Stimulated activated CD8-positive, alpha-beta memory T cell treated with anti-CD3 and anti-CD28 coated beads, Interleukin-7, amount 100 ng/mL, for 4 hours (primary cell): ENCODE measurements at regions not wholly inside any gene's neighbourhood (a gene's known extent, or its start where the extent isn't known, plus 50 kb on each side); places are given as distances from the start of the nearest gene placed in this dataset.
"Not testable (repeated sequence)": the region's sequence is repeated elsewhere in the genome, so short reads cannot be mapped to it uniquely, and the experiment has no call there.

Experiments
- DNase-seq, 2 donors: peaks; one replicate each; pipeline ENCODE4 v3.0.0-alpha.2; 2020; ENCODE audit warnings: low read depth in 2 of 2

DNA sequence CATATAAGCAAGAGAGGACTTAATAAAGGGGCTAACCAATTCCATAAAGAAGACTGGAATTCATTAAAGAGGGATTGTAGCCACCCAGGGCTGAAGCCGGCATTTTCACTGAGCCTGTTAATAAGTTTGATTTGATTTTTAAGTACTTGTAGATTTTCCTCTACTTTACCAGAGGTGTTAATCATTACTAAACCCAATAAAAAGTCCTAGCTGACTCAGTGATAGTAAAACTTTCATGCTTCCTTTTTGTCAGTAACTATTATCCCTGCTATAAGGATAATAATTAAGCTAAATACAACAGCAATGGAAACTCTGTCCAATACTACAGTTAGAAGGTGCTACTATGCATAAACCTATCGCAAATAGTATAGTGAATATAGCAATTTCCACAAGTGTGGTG lies 260.2 kb downstream of the CEMIP2 start:
- not testable (repeated sequence) for DNase-seq

DNA sequence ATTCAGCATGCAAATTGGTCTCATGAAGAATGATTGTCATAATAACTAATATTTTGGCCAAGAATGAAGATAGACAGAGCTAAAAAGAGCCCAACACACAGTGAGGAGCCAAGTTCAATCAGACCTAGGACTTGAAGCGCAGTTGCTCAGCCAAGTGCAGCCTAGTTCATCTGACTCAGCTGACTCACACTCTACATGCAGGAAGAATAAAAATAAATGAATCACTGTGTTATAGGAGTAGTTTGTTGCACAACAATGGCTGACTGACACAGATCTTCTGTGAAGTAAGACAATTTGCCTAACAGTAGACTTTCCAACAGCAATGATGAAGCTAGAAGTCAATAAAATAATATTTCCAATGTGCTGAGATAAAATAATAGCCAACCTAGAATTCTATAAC lies 261.5 kb downstream of the CEMIP2 start:
- no peak for DNase-seq

DNA sequence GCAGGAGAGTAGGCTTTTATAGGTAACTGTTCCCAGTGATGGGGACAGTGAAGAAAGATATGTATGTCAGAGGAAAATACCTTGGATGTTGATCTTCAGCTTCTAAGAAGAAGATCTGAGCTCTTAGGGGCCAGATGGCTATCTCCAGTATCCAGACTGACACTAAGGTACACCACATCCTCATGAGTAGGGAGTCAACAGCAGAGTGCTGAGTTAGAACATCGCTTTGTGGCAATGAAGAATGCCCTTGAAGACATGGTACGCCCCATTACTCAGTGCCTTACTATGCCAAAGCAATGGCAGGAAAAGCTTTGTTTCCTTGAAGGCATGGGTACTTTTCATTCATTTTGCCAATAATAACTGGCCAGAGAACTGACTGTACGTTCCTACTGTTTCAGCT lies 263.7 kb downstream of the CEMIP2 start:
- DNase-seq = no peak

DNA sequence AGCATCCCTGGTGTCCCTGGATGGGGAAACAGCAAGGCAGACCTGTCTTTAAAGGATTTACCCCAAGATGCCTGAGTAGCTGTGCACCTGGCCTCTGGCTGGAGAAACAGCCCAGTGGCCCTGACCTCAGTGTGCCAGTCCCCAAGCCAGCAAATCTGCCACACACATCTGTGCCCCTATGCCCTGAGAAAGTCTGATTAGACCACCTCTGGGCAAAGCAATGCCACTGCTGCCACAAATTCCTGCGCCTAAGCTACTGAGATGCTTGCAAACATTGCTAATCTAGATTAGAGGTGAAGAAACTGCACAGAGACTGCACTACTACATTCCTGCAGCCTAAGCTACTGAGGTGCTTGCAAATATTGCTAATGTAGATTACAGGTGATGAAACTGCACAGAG lies 269.6 kb downstream of the CEMIP2 start:
- DNase-seq = no peak

DNA sequence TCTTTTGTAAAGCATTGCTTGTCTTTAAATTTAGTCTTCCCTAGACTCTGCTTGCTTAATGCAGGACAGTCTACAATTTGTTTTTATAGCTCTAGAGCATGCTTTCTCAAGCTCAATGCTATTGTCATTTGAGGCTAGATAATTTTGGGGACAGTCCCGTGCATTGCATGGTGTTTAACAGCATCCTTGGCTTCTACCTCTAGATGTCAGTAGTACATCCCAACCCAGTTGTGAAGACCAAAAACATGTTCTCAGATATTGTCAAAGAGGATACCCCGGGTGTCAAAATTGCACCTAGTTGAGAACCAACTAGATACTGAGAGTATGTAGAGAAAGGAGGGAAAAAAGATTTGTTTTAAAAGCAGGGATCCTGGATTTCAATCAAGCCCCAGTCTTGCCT lies 277.5 kb downstream of the CEMIP2 start:
- no peak for DNase-seq

DNA sequence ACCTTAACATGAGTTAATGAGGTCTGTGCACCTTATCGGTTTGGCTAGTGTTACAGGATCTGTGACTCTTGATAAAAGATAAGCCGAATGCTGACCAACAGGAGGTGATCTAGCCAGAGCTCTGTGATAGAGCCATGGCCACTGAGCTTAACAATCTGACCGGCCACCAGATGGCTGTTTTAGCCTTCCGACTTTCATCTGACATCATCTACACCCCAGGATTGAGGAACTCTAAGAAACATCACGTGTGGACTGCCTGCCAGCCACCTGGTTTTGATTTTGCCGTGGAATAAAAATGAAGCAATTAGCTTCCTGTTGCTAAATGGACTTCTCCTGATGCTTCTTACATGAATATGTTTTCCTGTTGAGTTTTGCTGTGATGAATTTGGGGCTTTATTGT lies 281.3 kb downstream of the CEMIP2 start:
- DNase-seq = no peak

DNA sequence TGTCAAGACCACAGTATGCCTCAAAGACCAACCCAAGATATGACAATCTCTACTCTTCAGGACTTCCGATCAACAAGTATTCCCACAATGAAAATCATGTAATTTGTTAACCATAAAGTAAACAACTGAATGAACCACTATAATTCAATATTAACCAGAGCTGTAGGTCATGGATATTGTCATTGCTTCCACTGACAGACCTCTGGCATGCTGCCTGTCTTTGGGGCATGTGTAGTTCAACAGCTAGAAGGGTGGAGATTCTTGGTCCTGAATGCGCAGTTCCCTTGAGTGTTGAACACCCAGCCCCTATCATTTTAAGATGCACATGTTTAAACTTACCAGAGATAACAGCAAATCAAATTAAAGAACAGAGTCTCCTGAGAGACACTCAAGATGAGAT lies 283.0 kb downstream of the CEMIP2 start:
- DNase-seq = no peak

DNA sequence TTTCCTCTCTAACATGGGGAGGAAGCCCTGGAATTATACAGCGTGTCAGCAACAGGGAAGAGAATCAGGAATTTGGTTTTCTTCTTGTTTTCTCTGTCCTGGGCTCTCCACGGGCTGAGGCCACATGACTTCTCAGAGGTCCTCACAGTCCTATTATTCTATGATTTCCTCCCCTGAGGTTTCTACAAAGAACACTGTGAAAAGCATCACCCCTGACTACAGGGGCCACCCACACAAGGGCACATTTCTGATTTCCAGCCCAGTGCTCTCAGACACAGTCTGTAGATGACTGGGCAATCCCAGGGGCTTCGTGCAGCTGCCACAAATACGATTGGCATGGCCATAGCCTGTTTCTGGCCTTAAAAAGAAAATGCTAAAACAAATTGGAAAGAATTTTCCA lies 284.9 kb downstream of the CEMIP2 start:
- no peak for DNase-seq

DNA sequence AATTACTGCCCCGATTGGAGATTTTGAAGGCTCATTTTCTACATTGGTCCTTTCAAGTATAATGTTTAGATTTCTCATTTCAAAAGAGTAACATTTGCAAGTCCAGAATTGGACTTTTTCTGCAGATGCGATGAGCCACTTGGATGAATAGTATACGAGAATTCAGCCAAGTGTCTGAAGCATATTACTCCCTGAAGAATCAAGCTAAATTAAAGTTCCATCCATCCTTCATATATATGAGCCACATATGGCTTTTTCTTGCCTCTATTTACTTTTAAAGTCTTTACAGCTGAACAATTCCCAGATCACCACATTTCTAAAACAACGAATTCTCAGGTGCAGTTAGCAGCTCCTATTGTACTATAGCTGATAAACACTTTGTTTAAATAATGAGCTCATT lies 288.7 kb downstream of the CEMIP2 start:
- no peak for DNase-seq

DNA sequence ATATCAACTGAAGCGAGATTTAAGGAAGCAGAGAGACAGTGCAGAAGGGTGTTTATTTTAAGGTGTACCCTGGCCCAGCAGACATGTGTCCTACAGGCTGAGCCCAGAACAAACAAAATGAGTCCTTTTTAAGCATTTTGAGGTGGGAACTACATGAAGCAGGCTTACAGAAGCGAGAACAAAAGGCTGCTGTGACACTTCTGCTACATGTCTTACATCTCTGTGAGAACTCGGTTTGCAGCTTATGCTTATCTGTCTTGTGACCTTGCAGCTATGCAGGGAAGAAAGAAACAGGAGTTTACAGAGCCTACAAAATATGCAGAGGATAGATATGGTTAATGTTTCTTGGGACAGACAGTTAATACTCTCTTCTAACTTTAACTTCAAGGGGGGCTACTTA lies 295.9 kb downstream of the CEMIP2 start:
- no peak for DNase-seq

DNA sequence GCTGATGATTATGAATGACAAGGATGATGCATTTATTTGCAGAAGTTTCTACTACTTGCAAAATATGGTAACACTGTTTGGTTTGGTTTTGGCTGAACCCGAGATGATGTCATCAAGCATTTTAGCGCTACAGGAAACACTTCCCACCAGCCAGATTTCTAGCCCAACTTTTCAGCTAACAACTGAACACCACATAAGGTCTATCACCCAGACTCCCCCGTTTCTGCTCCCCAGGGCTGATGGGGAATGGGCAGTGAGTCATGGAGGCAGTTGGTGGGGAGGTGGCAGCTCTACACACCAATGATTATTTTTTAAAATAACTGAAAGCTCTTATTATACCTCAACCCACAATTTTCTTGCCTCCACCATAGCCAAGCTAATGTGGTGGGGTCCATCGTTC lies 302.9 kb downstream of the CEMIP2 start:
- DNase-seq = no peak

DNA sequence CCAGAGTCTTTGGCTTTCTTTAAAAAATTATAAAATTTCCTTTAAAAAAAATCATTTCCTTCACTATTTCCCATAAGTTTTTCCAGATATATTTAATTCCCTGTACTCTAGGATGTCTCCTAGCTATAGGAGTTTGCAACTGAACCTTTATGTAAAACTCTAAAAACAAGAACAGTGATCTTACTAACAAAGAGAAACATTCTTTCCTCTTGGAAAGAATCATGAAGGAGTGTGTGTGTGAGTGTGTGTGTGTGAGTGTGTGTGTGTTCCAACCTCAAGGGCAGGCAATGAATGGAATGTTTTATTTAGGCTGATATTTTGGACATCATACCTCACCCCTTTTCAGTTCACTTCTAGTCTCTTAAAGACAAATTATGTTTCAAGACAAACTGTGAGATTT lies 309.2 kb downstream of the CEMIP2 start:
- DNase-seq = no peak

DNA sequence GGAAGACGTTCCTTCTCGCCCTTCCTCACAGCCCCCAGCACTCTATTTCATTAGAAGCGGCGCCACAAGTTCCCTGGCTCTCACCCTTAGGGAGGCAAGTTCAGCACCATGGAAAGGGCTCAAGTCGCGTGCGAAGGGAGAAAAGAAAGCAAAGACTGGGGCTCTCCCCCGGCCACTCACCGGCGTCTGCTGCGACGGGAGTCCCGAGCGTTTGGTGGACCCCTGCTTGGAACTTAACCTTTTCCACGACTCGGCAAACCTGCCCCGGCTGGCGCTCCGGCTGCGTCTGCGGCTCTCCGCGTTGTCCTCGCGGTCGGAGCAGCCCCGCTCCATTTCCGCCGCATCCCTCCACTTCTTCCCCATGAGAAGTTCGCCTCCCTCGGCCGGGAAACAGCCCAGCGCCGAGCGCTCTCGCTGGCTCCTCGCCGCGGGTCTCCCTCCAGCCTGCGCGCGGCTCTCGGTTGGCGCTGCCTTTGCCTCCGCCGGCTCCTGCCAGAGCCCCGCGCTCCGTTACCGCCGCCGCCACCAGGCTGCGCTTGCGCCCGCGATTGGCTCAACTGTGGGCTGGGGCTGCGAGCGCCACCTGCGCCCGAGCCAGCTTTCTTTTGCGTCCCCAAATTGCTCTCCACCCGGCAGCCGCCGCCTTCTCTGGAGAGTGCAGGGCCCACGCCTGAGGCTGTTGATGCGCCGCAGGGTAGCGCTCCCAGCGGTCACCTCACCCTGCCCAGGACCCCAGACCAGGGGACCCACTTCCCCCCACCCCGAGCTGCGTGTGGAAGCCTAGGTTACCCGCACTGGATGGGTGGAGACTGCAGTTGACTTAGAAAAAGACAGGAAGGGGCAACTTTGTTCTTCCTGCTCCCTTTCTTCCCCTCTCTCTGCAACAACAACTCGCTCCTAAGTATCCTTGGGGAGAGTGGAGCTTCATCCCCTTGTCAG lies 321.6 kb downstream of the CEMIP2 start:
- no peak for DNase-seq

DNA sequence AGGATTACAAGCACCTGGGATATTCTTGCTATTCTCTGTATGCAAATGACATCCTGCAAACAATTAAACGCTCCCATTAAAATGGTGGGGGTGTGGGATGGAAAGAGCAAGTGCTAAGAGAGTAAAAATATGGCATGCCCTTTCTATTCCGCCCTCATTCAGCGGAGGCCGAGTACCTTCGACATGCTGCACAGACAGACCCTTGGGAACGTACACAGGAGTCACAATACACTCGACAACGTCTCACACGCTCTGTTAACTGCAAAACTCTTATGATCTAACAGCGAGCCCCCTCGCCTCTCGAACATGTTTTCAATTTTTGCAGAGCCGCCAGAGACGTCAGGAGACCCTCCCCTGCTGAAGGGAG lies 322.2 kb downstream of the CEMIP2 start:
- no peak for DNase-seq

DNA sequence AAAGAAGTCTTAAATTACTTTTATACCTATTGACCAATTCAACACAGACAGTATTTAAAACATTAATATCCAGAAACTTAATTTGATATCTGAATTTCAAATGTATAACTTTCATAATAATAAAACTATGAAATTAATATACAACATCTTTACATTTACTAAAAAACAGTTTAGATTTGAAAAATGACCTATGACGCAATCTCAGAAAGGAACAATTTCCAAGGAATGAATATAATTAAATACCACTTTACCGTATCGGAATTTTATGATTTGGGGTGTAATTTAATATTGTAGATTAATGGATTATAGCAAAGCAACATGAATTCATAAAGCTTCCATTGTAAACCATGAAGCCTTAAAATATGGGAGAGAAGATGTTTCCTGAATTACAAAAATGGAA lies 321.5 kb upstream of the TRPM3 start:
- no peak for DNase-seq

DNA sequence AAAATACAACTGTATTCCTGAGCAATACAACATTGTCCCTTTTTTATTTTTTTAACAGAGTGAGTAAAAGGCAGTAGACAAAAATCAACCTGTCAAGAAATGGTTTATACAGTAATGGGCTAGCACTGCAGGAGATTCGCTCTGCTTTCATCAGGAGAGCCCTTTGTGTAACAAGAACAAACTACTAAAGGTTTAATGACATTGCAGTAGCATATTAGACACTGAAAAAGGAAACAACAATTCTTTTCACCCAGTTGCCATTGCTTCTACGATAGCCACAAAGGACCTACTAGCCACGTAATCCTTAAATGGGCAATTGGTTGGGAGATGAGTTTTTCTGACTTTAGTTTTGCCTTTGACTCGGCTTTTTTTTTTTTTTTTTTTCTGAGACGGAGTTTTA lies 319.8 kb upstream of the TRPM3 start:
- no peak for DNase-seq

DNA sequence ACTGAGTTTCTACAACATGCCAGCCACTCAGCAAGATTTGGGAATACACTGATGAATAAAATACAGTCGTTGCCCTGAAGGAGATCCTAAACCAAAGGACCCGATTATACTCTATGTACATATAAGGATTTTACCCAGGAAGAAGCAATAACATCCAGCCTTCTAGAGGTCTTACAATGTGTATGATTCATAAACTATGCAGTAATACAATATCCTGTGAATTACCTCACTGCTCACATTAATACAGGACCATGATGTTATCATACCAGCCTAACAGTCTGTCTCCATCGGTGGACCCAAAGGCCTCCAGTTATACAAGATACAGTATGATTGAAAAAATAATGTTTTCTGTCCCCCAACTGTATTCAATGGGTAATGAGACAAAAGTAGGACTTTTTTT lies 310.5 kb upstream of the TRPM3 start:
- no peak for DNase-seq

DNA sequence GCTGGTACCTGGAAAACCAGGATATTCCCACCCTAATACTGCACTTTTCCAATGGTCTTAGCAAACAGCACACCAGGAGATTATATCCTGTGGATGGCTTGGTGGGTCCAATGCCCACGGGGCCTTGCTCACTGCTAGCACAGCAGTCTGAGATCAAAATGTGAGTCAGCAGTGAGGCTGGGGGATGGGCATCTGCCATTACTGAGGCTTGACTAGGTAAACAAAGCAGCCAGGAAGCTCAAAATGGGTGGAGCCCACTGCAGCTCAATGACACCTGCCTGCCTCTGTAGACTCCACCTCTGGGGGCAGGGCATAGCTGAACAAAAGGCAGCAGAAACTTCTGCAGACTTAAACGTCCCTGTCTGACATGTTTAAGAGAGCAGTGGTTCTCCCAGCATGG lies 285.9 kb upstream of the TRPM3 start:
- not testable (repeated sequence) for DNase-seq

DNA sequence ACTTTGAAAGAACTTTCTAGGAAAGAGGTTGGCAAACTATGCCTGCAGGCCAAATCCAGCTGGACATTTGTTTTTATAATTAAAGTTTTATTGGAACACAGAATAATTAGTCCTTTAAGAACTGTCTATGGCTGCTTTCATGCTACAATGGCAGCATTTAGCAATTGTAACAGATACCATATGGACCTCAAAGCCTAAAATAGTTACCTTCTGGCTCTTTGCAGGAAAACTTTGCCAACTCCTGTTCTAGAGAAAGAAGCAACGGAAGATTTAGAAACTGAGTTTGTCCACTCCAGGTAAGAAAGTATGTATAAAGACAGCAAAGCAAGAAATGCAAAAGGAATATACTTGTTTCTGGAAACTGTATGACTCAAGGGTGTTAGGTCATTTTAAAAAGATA lies 281.7 kb upstream of the TRPM3 start:
- DNase-seq = no peak

DNA sequence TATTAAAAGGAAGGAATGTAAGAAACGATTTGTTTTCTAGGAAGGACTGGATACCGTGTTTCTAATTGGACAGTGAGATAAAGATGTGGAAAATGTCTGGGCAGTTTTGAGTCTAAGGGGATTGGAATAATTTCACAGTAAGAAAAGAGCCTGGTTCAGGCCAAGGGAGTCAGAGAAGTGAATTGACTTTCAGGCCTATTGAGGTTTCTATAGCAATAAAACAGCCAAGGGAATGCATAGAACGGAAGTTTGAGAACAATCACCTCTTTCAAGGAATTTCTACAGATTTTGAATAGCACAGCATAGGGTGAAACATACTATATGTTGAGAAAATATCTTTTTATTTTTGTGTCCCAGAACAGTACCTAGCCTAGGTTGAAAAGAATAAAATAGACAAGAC lies 271.6 kb upstream of the TRPM3 start:
- no peak for DNase-seq

DNA sequence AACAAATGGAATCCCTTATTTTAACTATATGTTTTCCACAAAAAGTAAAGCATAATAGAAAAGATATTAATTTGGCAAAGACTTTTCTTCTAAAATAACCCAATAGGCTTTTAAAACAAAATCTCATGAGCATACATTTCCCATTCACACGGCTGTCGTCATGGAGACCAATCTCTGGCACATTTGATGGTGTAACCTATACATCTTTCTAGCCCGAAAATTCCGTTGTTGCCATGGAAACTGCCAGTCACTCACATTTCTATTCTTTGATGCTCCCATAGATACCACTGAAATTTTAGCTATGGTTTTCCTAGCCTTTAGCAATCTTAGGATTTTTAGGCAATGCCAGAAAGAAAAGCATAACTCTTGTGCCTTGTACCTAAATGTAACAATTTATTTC lies 262.9 kb upstream of the TRPM3 start:
- no peak for DNase-seq

DNA sequence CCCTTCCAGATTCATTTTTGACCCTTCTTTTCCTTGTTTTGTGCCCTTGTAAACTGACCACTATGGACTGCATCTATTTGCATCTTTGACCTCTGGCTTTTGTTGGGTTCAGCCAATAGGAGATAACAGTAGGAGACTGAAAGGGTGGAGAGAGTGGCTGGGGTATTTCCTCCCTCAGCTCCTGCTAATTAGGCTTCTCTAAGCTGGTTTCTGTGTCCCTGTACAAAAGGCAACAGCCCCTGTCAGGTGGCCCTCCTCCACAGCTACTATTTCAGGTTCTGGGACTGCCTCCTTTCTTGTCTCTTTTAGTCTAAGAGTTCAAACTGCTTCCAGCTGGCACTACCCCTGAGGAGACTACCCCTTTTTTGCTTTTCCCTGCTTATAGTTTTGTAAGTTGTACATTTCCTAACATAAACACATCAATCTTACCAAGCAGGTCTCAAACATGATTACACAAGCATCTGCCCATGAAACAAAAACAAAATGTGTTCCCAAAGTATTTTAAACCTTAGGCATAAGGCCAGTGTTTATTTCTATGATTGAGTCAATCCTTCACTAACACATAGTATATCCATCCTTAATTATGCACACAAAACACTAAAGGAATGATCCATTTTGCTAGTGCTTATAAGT lies 262.0 kb upstream of the TRPM3 start:
- no peak for DNase-seq

DNA sequence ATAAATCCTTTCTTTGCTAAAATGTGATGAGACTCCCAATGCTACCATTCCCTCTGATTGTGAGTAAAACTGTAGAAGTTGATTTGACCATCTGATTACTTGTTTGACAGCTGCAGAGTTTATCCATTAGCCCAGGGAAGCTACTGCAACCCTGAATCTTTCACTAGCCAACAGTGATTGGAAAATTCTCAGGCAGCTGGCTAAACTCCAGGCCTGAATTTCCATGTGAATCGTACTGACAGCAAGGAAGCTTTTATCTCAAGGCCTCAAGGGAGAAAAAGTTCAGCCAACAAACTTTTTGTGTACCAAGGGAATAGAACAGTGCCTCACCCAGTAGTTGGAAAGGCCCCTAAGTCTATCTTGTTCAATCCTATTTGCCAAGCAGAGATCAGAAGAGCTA lies 246.7 kb upstream of the TRPM3 start:
- no peak for DNase-seq
